HG03460 (cell line): ENCODE measurements at regions not wholly inside any gene's neighbourhood (a gene's known extent, or its start where the extent isn't known, plus 50 kb on each side); places are given as distances from the start of the nearest gene placed in this dataset.

Experiments
- ATAC-seq: cut with Tn5 transposase; IDR thresholded peaks from one replicate; pipeline ENCODE4 v1.9.1; 2021; ENCODE audit not compliant: unreplicated experiment

DNA sequence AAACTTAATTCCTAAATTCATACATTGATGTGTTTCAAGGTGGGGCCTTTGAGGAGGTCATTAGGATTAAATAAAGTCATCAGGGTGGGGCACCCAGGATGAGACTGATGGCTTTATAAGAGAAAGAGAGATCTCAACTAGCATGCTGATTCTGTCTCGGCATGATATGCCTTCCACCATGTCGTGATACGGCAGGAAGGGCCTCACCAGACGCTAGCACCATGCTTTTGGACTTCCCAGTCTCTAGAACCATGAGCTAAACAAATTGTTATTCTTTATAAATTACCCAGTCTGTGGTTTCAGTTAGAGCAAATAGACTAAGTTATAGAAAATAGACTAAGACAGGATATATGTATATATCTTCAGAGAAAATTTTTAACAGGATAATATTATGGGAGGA is 759.6 kb downstream of the MED13L start:
- no peak for ATAC-seq

DNA sequence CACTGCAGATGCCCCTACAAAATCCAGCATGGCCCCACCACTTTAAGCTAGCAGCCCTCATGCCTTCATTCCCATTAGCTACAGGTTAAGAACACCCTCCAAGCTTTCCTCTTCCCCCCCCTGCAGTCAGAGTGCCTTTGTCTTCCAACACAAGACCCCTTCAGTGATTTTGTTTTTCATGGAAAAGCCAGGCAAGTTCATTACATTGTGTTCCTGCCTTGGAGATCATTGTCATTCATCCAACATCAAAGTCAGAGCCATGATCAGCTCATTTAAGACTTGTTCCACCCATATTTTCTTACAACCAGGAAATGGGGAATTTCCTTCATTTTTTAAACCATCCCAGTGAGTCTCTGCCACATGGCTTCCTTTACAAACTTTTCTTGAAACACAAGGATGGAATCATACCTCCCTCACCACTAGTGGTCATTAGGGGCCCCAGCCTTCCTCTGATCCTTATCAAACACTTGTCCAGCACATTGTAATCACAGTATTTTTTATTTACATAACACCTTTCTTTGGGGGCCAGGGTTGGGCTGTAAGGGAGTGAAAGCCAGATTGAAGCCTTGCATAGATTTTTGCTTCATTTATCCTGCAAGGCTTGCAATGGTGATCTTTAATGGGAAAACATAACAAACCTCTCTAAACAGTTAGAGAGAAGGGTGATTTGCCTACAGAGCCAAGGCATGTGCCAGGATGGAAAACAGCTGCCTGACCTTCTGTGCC is 765.3 kb downstream of the MED13L start:
- no peak for ATAC-seq

DNA sequence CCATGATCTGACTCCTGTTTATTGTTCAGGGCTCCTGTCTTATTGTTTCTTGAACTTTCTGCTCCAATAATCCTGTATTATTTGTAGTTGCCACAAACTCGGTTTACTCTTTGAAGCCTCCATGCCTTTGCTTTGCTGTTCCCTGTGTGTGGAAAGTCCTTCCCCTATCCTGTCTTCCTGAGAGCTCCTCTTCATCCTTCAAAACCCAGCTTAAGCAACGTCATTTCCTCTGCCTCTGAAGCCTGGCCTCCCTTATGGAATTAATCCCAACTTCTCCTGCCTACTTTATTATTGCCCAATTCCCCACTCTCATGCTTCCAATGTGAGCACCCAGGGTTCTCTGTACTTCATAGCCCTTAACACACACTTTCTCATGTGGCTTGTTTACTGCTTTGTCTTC is 766.2 kb downstream of the MED13L start:
- no peak for ATAC-seq

DNA sequence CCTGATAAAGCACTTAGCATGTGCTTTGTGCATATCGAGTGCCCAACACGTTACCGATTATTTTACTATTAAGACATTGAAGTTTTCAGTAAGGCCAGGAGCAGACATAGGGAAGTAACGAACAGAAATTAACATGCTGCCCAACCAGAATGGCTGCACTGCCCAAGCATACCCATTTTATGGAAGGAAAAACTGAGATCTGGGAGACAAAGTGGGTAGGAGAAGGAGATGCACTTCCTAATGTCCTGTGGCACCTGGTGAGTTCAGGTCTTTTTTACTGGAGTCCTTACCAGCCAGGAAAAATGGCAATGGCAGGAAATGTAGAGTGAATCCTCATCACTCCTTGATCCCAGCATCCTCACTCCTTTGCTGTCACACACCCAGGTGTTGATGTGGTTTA is 768.5 kb downstream of the MED13L start:
- ATAC-seq, result no peak

DNA sequence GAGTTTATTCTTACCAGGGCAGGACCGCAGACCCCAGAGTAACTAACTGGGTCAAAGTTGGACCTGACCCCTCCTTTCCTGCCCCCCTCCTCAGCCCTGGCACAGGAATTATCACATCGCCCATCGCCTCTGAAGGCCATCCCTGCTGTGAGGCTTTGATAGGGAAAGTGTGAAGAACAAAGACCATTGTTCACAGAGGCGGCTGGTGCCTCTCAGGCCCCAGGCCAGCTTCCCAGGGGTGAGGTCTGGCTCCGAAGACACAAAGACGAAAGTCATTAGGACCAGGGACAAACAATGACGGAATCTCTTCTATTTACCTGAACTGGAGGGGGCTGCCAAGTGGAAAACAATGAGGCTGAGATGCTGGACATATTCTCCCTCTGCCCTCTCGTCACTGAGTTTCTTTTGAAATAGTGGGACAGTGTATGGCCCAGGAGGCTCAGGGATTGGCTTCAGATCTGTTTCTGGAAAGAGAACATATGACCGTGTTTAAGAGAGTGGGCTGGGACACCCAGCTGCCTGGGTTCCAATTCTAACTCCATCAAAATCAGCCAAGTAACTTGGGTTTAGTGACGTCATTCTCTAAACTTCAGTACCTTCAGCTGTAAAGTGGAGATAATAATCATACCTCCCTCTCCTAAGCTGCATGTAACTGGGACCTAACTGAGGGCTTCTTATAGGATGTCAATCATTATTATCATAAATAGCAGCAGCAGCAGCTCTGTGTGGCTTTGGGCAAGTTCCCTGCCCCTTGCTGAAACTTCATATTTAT is 769.4 kb downstream of the MED13L start:
- no peak for ATAC-seq

DNA sequence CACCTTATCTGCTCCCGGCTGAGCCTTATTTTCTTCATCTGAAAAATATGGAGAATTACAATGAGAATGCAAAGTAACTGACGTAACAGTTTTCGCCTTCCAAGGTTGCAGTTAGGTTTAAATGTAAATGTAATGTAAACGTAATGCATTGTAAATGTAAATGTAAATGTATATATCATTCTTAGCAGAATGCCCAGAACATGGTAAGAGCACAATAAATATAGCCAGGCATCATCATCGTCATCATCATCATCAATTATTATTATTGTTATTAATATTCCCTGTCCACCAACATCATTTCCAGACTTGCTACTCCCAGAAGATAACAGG is 770.0 kb downstream of the MED13L start:
- ATAC-seq, result no peak

DNA sequence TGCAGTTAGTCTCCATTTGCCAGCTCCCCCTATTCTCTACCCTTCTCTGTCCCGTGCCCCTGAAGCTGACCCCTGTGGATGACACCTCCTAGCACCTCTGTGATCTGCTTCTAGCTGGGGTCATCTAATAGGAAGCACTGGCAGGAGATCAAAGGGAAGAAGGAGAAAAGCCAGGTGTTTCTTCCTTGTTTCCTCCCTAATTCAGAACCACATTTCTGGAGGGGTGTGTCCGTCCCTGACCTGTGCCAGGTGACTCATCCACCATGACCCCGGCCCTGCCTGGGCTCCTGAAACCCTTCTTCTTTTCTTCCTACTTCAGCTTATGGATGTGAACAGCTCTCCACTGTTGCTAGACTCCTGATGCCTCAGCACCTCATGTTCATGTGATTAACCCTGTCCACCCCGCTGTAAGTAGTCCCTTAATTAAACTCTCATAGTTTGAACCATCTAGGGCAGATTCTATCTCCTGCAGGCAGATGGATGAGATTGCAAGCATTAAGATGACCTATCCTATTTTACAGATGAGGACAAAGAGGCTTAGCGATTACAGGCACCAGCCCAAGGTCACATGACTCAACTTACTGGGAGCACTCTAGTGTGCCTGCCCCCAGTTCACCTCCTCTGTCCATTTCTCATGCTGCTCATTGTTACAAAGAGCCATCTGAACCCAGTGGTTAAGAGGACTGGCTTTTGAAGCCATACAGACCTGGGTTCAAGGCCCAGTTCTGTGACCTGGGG is 770.5 kb downstream of the MED13L start:
- no peak for ATAC-seq

DNA sequence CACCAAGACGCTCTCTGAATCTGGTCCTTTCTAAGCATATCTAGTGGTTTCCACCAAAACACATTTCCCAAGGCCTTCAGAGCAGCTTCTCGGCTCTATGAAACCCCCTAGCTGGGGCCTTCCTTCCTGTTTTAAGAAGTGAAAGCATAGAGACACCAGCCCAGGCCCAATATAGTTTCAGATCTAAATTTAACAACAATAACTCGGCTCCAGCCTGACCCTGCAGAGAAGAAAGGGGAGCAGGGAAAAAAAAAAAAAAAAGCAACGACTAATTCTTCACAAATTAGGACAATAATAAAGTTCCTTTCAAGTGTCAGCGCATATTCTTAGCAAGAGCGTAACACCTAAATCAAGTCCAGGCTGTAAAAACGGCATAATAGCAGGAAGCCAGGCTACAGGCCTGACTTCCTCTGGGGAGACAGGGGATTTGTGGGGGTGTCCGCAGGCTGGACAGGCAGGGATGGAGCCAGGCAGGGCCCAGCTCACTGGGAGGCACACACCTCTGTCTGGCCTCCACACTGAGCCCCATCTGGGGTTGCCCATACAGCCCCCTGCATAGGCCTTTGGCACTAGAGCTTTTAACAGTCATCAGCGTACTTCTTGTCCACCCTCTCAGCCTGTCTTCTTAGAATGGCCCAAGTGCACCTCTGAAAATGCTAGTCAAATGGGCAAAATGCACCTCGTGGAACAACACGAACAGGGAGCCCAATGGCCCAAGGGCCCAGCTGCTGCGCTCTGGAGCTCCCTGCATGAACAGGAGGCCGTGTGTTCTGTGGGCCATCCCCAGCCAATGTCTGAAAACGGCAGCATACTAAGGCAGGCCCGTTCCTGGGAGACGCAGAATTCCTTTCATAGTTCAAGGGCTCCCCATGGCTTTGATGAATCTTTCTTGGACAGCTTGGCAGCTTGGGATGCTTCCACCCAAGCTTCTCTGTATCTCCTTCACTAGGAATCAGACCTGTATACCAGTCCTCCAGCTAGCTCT is 772.9 kb downstream of the MED13L start:
- peak; percentile 75 for ATAC-seq

DNA sequence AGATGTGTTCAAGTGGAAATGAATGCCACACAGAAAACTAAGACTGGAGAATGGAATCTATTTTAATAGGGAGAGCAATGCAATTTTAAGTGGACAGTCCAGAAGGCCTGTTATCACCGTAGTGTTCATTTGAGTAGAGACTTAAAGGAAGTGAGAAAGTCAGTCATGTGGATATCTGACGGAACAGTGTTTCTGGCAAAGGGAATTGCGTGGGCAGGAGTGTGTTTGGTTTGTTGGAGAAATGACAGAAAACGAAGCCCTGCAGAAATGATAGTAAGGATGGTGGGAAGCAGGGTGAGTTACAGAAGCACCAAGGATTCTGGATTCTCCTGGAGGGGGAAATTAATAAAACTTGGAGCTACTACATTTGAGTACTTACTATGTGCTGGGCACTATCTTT is 776.6 kb downstream of the MED13L start:
- no peak for ATAC-seq

DNA sequence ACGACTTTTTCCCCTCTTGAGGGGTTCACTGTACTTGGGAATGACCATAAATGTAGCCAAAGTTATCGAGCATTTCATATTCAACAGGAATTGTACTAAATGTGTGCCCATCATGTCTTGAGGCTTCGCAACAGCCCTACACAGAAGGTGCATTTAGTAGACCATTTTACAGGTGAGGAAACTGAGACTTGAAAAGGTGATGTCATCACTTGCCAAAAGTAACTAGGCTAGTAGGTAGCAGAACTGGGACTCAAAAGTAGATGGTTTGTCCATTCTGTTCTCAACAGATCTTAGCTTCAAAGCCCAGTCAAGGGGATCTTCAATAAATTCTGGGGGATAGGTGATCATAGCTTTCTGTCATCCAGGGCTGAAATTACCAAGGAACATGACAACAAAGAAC is 782.2 kb downstream of the MED13L start:
- ATAC-seq, result no peak

DNA sequence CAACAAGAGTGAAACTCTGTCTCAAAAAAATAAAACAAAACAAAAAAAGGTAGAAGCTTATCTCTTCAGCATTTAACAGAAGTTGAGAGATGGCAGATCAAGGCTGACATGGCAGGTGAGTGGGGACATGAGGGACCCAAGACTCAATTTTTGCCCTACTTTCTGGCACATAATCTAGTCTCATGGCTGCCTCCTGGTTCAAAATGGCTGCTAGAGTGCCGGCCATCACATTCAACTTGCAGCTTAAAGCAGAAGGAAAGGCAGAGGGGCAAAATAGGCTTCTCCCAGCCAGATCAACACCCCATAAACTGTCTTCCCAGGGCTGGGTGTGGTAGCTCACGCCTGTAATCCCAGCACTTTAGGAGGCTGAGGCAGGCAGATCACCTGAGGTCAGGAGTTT is 784.9 kb downstream of the MED13L start:
- no peak for ATAC-seq

DNA sequence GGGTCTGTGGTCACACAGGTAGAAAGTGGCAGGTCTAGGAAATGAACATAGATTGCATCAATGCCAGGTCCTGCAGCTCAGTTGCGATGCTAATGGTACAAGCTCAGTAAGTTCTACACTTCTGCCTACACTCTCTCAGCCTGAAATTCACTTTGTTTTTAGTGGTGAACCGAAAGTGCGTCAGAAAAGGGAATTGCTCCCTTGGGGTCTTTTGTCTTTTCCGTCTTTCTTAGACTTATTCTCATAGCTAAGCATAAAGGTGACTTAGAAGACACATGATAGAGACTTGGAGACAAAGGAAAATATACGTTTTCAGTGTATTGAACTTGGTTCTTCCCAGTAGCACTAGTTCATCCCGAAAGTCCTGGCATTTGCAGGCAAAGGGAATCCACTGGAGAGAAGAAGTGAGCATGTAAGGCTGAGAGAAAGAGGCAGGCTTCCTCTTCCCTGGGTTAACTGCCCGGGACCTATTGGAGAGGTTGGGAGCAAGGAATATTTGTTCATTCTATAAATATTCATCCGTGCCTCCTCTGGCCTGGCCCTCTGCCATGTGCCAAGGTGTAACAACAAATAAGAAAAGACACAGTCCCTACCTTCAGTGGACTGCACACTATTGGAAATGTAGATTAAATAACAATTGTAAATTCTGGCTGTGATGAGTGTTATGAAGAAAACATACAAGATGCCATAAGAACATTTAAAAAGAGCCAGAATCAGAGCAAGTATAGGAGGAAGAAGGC is 785.8 kb downstream of the MED13L start:
- ATAC-seq, result no peak

DNA sequence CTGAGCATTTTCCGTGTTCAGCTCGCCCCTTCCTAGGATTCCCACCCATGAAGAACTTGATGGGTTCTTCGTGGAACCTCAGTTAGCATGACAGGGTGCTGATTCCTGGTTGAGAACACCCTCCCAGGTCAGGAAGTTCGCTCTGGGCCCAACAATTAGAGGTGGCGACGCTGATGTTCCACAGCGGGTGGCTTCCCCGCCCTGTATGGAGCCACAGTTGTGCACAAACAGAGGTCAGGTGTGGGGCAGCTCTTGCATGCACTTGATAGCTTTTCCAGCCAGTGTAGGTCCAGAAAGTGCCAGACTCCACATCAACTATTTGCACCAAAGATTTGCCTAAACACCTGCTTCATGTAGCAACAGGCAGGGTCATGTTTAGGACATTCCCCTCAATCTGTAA is 788.2 kb downstream of the MED13L start:
- no peak for ATAC-seq

DNA sequence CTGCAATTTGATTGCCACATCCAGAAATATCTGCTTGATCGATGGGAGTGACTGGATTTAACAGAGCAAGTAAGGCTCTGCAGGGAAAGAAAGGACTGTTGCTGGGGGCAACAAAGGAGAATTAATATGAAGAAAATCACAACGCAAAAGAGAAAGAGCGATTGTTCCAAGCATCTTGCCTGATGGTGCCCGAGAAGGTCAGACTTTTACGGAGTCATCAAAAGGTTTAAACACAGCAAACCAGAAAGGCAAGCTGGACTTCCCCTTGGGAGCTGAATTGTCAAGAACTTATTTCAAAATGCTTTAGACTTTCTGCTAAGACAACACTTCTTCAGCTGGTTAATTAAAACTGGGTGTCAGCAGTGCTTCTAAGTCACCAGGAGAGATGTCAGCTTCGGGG is 791.5 kb downstream of the MED13L start:
- no peak for ATAC-seq

DNA sequence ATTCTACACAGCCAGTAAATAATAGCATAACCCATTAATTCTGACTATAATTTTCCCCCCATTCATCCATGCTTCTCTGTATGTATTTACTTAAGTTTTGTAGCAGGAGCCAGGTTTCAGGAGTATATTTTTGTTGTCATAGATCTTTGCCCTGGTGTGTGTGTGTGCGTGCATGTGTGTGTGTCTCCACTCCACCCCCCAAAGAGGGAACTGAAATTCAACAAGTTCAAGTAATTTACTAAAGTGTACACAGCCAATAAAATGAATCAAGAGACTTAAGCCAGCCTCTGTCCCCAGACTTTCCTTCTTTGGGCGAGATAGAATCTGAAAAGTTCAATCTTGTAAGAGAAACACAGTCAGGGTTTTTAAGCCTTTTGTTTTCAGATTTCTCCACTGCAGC is 792.0 kb downstream of the MED13L start:
- no peak for ATAC-seq

DNA sequence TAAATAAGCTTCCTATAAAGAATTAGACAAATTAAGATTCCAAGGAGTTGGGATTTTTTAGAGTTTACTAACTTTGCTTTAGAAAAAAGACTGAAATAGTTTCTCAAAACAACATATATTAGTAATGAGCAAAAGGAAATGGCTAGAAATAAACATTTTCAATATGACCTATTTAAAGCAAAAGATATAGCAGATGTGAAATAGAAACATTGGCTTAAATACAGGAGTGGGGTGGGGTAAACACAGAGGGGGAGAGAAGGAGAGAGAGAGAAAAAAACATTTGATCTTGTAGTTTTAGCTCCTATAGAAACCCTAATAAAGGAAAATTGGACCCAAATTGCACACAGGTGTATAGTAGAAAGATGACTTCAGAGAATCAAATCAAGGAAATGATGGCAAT is 794.5 kb downstream of the MED13L start:
- ATAC-seq, result no peak

DNA sequence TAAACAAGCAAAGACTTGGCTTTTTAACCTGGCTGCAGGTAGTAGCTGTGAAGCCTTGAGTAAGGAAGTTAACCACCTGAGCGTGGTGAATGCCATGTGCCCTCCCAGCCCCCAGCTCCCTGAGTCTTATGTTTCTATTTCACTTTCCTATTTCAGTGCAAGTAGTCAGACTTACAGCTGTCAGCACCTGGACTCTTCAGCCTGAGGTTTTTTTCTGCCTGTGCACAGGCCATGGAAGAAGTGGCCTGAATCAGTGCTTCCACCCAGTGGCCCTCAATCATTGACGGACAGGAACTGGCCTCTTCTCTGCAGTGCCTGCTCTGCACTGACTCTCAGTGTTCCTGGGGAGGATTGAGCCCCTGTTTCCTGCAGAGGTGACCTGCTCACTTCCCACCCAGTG is 796.4 kb downstream of the MED13L start:
- ATAC-seq, result peak; percentile 65

DNA sequence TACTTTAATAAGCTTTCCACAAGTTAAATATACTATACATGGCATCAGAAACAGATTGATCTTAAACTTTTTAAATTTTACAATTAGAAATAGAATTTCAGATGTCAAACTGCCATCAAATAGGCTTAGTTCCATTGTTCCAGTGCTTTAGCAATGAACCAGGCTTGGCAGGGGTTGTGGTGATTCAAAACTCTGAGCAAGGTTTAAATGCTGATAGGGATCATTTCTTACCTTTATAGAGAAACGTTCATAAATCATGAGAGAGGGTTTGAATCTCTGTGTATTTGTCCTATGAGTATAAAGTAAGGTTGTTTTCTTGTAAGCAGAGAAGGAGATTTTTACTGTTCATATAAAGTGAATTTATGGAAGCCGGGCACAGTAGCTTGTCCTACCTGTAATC is 794.5 kb upstream of the TBX3 start:
- no peak for ATAC-seq

DNA sequence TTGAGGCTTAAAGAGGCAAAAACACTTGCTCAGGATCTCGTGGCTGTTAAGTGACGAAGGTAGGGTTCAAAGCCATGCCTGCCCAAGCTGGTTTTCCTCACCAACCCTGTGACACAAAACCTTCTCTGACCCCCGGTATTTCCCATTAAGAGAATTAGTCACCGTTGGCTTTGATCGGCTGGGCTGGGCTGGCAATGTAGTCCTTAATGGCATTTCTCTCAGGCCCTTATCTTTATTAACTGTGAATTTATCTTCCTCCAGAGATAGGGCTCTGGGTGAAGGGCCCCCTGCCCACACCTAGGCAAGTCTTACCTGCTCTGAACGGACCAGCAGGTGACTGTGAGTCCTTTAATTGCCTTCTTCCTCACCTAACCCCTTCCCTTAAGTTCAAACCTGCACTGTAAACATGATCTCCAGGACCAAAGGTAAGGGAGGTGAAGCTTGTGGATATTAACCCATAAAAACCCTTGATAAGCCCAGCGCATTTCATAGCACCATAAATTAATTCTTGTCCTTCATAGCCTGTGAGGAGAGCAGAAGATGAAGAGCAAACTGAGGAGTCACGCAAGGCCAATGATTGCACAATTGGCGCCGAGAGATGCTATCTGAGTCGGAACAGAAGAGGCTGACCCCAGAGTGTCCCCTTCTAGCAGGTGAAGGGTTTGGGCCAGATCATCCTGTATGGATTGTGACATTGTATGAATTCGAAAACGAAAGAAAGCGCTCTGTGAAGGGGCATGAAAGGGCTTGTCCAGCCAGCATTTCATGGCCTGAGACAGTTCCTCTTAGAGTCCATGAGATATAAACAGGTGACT is 790.8 kb upstream of the TBX3 start:
- no peak for ATAC-seq
